Fibroblast of skin of scalp (primary cell): ENCODE measurements at regions not wholly inside any gene's neighbourhood (a gene's known extent, or its start where the extent isn't known, plus 50 kb on each side); places are given as distances from the start of the nearest gene placed in this dataset.

ENCODE experiments used
- DNase-seq: peaks from one replicate; pipeline ENCODE4 v3.0.0-alpha.2; 2013

DNA sequence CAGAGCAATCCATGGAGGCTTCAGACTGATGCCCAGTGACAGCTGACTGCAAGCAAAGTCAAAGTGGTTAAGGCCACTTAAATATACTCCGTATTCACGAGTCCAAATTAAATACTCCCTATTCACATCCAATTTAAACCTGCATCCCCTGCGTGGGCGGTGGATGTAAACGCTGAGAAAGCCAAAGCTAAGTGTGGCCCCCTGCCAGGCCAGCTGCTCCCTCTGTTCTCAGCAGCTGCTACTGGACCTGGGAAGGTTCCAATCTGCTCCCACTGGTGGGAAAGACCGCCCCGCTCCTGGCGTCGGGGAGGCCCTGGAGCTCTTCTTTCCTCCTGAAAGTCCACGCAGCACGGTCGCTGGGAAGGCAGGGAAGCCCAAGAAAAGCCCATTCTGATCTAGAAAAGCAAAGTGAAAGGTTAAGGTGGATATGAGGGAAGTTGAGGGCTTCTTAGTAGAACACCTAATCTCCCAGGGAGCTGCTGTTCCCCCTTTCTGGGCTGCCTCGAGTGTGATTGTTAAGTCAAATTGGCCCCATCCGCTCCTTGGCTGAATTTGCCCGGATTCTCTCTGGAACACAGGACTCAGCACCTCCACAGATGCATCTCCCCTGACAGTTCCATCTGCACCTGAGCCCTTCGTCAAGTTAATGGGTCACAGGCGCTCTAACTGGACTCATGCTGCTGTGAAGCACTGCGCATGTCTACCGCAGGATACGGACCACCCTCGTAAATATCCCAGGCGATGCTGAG is 205.5 kb downstream of the USP12 start:
- DNase-seq, result no peak

- DNase-seq, result peak; percentile 23
Observed at GRCh38 chr13:26964278-26965250, 204.0 kb upstream of the GPR12 start.

DNA sequence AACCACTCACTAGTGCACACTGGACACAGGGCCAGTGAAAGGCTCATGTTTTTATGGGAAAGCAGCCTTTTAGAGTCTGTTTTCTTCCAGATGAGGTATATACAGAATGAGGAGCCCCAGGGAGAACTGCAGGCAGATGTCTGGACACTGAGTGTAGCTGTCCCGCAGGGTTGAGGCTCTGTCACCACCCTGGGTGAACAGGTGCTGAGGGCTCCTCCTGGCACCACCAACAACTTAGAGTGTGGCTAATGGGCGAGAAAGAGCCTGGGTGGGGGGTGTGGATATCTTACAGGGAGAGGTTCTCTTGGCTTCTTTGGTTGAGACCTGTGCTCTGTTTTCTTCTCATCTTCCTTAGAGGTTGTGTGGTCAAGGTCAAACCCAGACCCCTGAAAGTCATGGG is 202.1 kb upstream of the GPR12 start:
- DNase-seq, result no peak

DNA sequence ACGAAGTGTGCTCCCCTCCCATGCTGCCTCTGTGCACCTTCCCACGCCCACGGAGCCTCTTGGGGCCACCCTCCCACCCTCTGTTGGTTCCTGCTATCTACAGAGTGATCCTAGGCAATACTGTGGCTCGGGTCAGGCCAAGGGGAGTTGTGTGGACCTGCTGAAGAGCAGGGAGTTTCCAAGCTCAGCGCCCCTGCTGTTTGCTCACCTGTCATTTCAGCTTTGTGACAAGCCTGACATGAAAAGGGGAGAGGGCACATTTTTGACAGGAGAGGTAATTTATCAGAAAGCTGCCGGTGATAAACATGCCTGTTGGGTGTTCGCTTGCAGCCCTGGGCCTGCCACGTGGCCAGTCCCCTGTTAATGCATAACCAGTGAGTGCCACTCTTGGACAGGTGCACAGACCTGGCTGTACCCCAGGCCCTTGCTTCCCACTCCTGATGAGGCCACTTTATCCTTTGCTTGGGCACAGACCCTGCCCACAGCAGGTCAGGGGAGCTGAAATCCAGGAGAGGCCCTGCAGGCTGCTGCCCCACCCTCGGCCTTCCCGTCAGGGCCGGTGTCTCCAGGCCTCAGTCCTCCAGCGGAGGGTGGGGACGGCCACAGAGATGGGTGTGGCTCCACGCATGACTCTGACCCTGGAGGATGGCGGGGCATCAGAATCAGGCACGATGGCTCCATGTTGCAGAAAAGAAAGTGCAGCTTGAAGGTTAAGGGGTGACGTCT is 201.5 kb upstream of the GPR12 start:
- DNase-seq, result no peak

GRCh38 chr13:26957182-26957581 is 196.6 kb upstream of the GPR12 start:
- no peak for DNase-seq

- no peak for DNase-seq
Observed at GRCh38 chr13:26956522-26957142, 196.0 kb upstream of the GPR12 start.

DNA sequence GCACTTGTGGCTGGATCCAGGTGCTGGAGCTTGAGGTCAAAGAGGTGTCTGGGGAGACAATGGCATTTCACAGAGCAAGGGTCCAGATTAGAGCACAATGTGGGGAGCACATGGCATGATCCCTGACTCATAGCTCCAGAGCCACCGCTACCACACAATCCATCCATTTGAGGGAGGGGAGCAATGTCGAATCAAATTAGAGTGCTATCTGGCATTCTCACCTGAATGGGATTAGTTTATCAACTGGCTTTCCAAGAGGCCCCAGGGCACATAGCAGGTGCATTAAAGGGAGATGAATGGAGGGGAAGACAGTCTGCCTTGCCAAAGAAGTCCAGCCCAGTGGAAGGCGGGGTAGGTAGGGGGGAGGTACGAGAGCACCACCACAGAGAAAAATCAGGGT is 194.4 kb upstream of the GPR12 start:
- DNase-seq, result no peak

DNA sequence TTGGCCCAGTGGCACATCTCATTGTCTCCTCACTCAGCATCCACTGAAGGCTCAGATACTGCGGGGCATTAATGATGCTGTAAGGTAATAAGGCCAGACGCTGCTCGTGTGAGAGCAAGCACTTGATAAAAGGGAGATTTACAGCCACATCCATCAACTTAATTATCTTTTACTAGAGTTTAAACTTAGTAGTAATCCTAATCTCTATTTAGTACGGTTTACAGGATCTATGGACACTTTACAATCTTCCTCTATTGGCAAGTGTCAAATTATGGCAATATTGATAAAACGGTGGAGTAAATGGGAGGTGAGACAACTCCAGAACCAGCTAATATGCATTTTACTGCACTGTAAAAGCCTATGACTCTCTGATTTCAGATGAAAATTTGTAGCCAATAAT is 192.7 kb upstream of the GPR12 start:
- DNase-seq, result no peak

GRCh38 chr13:26952551-26953143 is 192.1 kb upstream of the GPR12 start:
- DNase-seq, result no peak

DNA sequence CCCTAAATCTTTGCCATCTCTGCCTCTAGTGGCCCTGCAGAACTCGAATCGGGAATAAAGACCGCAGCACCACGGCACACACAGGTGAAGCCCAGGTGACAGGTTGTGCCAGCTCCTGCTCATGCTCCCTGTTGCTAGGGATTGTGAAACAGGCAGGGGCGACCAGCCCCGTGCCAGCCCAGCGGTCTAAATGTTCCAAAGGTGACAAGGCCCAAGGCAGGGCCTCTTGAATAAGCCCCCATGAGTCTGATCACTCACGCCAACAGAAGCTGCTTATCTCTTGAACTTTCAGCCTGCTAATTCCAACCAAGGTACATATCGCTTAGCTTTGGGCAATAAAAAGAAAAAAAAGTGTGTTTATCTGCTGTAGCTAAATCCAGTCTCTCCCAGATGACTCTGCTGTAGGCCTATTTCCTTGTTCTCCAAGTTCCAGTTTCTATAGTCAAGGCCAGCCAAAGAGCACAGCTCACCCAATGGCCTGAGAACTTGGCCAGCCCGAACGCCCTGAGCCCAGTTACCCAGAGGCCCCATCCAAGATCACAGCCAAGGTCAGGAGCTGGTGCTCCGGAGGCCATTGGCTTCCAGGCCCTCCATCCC is 191.1 kb upstream of the GPR12 start:
- DNase-seq, result no peak

- no peak for DNase-seq
Observed at GRCh38 chr13:26950968-26951367, 190.4 kb upstream of the GPR12 start.

DNA sequence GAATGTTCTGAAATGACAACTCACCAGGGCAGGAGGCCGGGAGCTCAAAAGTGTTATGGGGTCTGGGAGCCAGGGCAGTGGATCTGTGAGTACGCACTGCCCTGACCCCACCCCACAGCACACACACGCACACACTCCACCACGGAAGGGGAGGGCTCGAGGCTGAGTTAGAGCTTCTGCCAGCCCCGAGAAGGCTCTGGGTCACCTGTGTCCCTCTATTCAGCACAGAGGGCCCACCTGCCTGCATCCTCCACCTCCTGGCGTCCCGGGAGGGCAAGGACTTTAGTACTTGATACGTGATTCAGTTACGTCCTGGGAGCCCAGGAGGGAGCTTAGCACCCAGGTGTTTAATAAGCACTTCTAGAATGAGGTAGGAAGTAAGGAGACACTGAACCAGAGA is 190.0 kb upstream of the GPR12 start:
- DNase-seq, result no peak

- DNase-seq, result no peak
Observed at GRCh38 chr13:26949701-26950502, 189.3 kb upstream of the GPR12 start.

DNA sequence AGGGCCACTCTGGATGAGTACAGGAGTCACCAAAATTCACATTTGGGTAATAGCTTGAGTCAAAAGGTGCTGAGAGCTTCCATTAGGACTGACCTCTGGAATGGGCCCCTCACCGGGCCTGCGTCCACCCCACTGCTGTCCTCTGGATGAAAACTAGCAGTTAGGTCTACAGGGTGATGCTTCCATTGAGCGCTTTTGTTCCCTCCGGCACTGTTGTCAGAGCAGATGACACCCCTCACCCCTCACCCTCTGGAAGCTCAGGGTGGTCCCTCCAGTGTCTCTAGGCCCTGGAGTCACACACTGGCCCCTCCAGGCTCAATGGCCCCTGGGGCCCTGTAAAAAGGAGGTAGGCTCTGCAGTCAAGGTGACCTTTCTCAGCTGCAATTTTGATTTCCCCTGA is 187.8 kb upstream of the GPR12 start:
- no peak for DNase-seq

DNA sequence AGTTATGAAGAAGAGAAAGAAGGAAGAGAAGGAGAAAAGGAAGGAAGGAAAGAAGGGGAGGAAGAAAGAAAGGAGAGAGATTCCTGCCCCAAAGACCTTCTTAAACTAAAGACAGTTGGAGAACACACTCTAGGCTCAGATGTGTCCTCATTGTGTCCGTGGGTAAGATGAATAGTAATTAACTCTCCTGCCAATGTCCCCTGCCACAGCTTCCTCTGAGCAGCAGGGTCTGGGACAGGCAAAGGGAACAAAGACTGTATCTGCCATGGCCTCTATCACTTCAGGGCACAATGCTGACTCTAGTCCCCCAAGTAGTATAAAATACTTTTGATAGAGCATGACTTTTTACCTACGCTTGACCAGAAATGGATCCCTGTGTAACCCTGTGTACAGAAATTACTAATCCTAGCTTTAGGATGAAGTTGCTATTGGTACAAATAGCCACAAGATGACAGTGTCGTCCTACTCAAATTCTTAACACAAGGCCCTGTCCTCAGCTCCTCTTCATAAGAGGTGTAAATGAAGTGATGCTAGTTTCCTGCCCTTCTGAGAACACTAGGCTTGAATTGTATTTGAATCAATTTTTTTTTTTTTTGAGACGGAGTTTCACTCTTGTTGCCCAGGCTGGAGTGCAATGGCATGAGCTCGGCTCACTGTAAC is 186.2 kb upstream of the GPR12 start:
- peak; percentile 41 for DNase-seq

DNA sequence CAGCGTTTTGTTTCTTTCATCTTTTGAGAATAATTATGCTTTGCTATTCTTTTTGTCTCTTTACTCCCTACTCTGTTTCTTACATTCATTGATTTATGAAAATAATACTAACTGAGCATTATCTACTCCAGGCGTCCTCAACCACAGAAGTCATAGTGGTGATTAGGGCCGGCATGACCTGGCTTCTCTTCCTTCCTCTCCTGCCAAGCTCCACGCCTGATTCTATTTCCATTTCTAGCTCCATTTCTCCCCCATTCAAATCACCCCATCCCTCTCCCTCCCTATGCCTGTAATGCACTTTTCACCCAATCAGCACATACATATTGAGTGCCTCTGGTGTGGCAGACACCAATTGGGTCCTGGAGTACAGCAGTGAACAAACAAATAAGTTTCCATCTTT is 183.2 kb upstream of the GPR12 start:
- no peak for DNase-seq

DNA sequence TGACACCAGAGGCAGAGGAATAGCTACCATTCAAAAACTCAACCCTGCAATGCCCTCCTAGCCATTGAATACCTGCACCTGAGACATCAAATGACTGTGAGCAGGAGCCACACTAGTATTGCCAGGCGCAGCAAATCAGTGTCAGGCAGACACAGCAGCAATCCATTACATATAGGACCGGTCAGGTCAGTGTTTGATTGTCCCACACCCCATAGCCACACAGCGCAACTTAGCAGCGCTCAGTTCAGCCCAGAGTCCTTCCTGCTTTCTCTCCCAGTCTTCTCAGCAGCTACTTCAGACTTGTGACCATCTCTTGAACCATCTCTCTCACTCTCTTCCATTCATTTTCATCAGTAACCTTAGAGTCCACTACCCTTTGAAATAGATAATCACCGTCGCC is 181.6 kb upstream of the GPR12 start:
- no peak for DNase-seq

DNA sequence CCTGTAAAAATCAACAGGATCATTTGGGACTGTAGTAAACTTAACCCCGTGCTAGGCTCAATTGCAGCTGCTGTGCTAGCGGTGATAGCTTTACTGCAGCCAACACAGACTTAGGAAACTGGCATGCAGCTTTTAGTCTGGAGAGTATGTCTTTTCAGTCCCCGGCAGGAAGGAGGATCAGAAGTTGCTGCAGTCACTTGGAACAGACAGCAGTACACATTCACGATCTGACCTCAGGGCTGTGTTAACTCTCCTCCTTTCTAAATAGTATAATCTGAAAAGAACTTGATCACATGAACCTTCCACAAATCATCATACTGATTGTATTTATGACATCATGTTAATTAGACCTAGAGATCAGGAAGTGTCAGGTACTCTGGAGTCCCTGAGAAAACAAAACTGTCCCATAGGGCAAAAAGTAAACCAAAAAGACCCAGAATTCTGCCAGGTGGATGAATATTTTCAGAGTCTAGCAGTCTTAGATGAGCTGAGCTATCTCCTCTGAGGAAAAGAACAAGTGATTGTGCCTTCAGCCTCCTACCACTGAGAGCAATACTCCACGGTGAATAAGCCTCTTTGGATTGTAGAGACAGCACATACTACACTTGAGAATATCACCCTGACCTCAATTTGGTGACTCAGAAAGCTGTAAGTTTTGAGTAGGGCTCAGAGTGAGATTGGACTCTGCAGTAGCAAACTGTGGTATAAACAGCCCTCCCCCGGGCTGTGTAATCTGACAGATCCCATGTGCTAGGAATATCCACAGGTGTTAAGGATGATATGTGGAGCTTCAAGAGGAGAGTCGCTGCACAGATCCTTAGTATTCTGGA is 181.0 kb upstream of the GPR12 start:
- peak; percentile 38 for DNase-seq

- no peak for DNase-seq
Observed at GRCh38 chr13:26934096-26934495, 173.5 kb upstream of the GPR12 start.
